GM18907 (cell line): ENCODE measurements at regions not wholly inside any gene's neighbourhood (a gene's known extent, or its start where the extent isn't known, plus 50 kb on each side); places are given as distances from the start of the nearest gene placed in this dataset.

ENCODE experiments used
- ATAC-seq: cut with Tn5 transposase; IDR thresholded peaks from one replicate; pipeline ENCODE4 v1.9.1; 2021; ENCODE audit warnings: mild to moderate bottlenecking, moderate library complexity; ENCODE audit not compliant: unreplicated experiment

- ATAC-seq: no peak
Observed at GRCh38 chr14:85400678-85401077, 129.3 kb upstream of the FLRT2 start.

GRCh38 chr14:85401384-85401783 lies 128.6 kb upstream of the FLRT2 start:
- no peak for ATAC-seq

- ATAC-seq: no peak
Observed at GRCh38 chr14:85402569-85403162, 127.3 kb upstream of the FLRT2 start.

- no peak for ATAC-seq
Observed at GRCh38 chr14:85409481-85410210, 120.3 kb upstream of the FLRT2 start.

GRCh38 chr14:85412756-85413155 lies 117.2 kb upstream of the FLRT2 start:
- no peak for ATAC-seq

- ATAC-seq: no peak
Observed at GRCh38 chr14:85413836-85414526, 116.0 kb upstream of the FLRT2 start.

- ATAC-seq: no peak
Observed at GRCh38 chr14:85415015-85415712, 114.8 kb upstream of the FLRT2 start.

GRCh38 chr14:85416771-85417170 lies 113.2 kb upstream of the FLRT2 start:
- ATAC-seq: no peak

- no peak for ATAC-seq
Observed at GRCh38 chr14:85417396-85417795, 112.5 kb upstream of the FLRT2 start.

GRCh38 chr14:85418721-85419120 lies 111.2 kb upstream of the FLRT2 start:
- ATAC-seq: no peak

- no peak for ATAC-seq
Observed at GRCh38 chr14:85420278-85420677, 109.7 kb upstream of the FLRT2 start.

GRCh38 chr14:85420707-85421106 lies 109.2 kb upstream of the FLRT2 start:
- ATAC-seq: no peak

- ATAC-seq: no peak
Observed at GRCh38 chr14:85421186-85421877, 108.6 kb upstream of the FLRT2 start.

GRCh38 chr14:85423889-85424288 lies 106.1 kb upstream of the FLRT2 start:
- ATAC-seq: no peak

GRCh38 chr14:85425507-85425906 lies 104.4 kb upstream of the FLRT2 start:
- no peak for ATAC-seq

GRCh38 chr14:85426068-85426935 lies 103.6 kb upstream of the FLRT2 start:
- ATAC-seq: no peak

GRCh38 chr14:85428926-85429325 lies 101.0 kb upstream of the FLRT2 start:
- no peak for ATAC-seq

GRCh38 chr14:85437148-85437547 lies 92.8 kb upstream of the FLRT2 start:
- ATAC-seq: no peak

- no peak for ATAC-seq
Observed at GRCh38 chr14:85438001-85438400, 91.9 kb upstream of the FLRT2 start.

- no peak for ATAC-seq
Observed at GRCh38 chr14:85438481-85438942, 91.4 kb upstream of the FLRT2 start.
